ENCODE measurements at regions not wholly inside any gene's neighbourhood (a gene's known extent, or its start where the extent isn't known, plus 50 kb on each side); places are given as distances from the start of the nearest gene placed in this dataset.

GRCh38 chr19:31166206-31166605, 183.0 kb downstream of the TSHZ3 start (continued):
- TF ChIP-seq REST (IDR thresholded peaks at IDR 0.05), result no peak
- TF ChIP-seq FOXS1 (CRISPR knock-in tag; IDR thresholded peaks at IDR 0.05), result no peak
- no peak for TF ChIP-seq JUN (IDR thresholded peaks at IDR 0.05)
- TF ChIP-seq PHF8 (IDR thresholded peaks at IDR 0.05; ENCODE audit: borderline replicate concordance, low read depth), result no peak
- no peak for TF ChIP-seq FOSB (CRISPR knock-in tag; IDR thresholded peaks at IDR 0.05)

DNA sequence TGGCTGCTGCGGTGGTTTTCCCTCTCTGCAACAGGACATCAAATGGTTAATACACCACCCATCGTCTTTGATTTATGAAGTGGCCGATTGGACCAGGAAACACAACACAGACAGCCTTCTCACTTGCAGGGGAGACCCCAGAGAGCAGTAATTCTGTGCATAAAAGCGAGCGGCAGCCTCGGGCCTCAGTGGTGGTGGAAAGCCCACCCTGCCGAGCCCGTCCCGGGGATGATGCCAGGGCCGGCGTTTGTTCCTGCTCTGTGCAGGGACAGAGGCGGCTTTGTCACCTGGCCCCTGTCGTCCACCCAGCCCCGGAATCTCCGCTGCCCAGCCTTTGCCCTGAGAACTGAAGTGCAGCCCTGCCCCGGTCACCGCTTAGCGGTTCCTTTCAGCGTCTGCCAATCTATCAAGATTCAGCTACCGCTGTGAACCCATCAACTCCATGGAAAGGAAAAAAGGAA, 184.4 kb downstream of the TSHZ3 start:
- H3K4me2 ChIP-seq, result no peak overlapping the region
- no peak for ATAC-seq
- no peaks in the 10 kb centered on the region for H3K4me1 ChIP-seq
- no peak overlapping the region for H3K4me3 ChIP-seq
- POLR2A ChIA-PET, result no interaction called here
- FAIRE-seq, result no peak
- no peaks in the 10 kb centered on the region for H3K9me3 ChIP-seq
- TF ChIP-seq PHF8 (IDR thresholded peaks at IDR 0.05; ENCODE audit: borderline replicate concordance, low read depth) (no peak), POLR2A (IDR thresholded peaks at IDR 0.05; ENCODE audit: low read length) (no peak), KDM5A (IDR thresholded peaks at IDR 0.05) (no peak), TP53 (CRISPR knock-in tag; IDR thresholded peaks at IDR 0.05) (no peak), RFX5 (IDR thresholded peaks at IDR 0.05) (no peak), ZNF302 (CRISPR knock-in tag; IDR thresholded peaks at IDR 0.05) (no peak), HOXA7 (CRISPR knock-in tag; IDR thresholded peaks at IDR 0.05) (no peak), CHD4 (IDR thresholded peaks at IDR 0.05; ENCODE audit: borderline replicate concordance) (no peak), ATOH8 (CRISPR knock-in tag; IDR thresholded peaks at IDR 0.05; ENCODE audit: low read depth) (no peak), CHD2 (IDR thresholded peaks at IDR 0.05; ENCODE audit: low read length, partially characterized antibody) (no peak)
- TF ChIP-seq, protein P1, sequence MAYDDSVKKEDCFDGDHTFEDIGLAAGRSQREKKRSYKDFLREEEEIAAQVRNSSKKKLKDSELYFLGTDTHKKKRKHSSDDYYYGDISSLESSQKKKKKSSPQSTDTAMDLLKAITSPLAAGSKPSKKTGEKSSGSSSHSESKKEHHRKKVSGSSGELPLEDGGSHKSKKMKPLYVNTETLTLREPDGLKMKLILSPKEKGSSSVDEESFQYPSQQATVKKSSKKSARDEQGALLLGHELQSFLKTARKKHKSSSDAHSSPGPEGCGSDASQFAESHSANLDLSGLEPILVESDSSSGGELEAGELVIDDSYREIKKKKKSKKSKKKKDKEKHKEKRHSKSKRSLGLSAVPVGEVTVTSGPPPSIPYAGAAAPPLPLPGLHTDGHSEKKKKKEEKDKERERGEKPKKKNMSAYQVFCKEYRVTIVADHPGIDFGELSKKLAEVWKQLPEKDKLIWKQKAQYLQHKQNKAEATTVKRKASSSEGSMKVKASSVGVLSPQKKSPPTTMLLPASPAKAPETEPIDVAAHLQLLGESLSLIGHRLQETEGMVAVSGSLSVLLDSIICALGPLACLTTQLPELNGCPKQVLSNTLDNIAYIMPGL (CRISPR knock-in tag; IDR thresholded peaks at IDR 0.05; ENCODE audit: borderline replicate concordance), result no peak
- TF ChIP-seq, protein P2, sequence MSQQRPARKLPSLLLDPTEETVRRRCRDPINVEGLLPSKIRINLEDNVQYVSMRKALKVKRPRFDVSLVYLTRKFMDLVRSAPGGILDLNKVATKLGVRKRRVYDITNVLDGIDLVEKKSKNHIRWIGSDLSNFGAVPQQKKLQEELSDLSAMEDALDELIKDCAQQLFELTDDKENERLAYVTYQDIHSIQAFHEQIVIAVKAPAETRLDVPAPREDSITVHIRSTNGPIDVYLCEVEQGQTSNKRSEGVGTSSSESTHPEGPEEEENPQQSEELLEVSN (IDR thresholded peaks at IDR 0.05; ENCODE audit: borderline replicate concordance, low read depth), result no peak
- WGBS (ENCODE audit: missing lambda C conversion rate), result 42% methylated on average over 20 of the region's 20 CpGs
- CTCF ChIA-PET, result interaction anchor here (0.8 to 1.6 kb wide), 3 partner anchors 9 to 448 kb away, joined by 3 to 5 read pairs (median 3); no protein-coding TSS in a partner anchor
- no peak overlapping the region for H3K27ac ChIP-seq
- no peak for DNase-seq (ENCODE audit: low read depth in 1 of 2, low spot score in 1 of 2)

- ATAC-seq, result no peak
- TF ChIP-seq HOXB5 (CRISPR knock-in tag; IDR thresholded peaks at IDR 0.05) (no peak), KDM5A (IDR thresholded peaks at IDR 0.05) (no peak), FOSB (CRISPR knock-in tag; IDR thresholded peaks at IDR 0.05) (no peak), SREBF2 (IDR thresholded peaks at IDR 0.05) (no peak), RAD21 (conservative IDR thresholded peaks at IDR 0.05 in 1 of 2, IDR thresholded peaks at IDR 0.05 in 1 of 2) (no peak)
- DNase-seq (ENCODE audit: low read depth in 1 of 2, low spot score in 1 of 2), result no peak
- H3K9me3 ChIP-seq, result no peaks in the 10 kb centered on the region
- no peak overlapping the region for H3K27ac ChIP-seq
- H3K4me1 ChIP-seq, result no peaks in the 10 kb centered on the region
- peak; percentile 56 for FAIRE-seq
- no peak overlapping the region for H3K4me3 ChIP-seq
- CTCF ChIA-PET, result interaction anchor here (0.8 kb wide), 1 partner anchor 31 kb away, joined by 3 read pairs; no protein-coding TSS in a partner anchor
- 23% methylated on average over 7 of the region's 7 CpGs for WGBS (ENCODE audit: missing lambda C conversion rate)
- POLR2A ChIA-PET, result no interaction called here
- no peak overlapping the region for H3K4me2 ChIP-seq
Observed at GRCh38 chr19:31160336-31160926, 188.8 kb downstream of the TSHZ3 start.
